HG03354 (cell line): ENCODE measurements at regions not wholly inside any gene's neighbourhood (a gene's known extent, or its start where the extent isn't known, plus 50 kb on each side); places are given as distances from the start of the nearest gene placed in this dataset.

Experiments used
- ATAC-seq: cut with Tn5 transposase; IDR thresholded peaks from one replicate; pipeline ENCODE4 v1.9.1; 2021; ENCODE audit warnings: mild to moderate bottlenecking; ENCODE audit not compliant: unreplicated experiment, poor library complexity, severe bottlenecking

- no peak for ATAC-seq
Measured at GRCh38 chr9:13786711-13787110, 507.2 kb upstream of the MPDZ start.

DNA sequence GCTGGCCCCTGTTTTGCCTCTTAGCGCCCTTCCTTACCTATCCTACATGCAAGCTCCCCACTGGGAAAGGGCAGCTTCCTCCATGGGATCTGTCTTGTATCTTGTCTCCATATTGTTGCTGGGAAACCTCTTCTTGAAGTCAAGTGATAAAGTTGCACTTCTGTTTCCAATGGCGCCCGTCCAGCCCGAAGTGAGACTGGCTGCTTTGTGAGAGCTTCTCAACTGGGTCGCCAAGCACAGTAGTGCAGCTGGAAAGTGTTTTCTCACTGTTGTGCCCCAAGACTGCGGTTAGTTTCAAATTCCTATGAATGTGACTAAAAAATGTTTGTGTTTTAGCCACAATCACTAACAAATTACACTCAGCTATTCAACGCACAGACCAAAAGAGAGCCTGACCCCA lies 506.6 kb upstream of the MPDZ start:
- ATAC-seq = no peak

GRCh38 chr9:13779106-13779505 lies 499.6 kb upstream of the MPDZ start:
- no peak for ATAC-seq

DNA sequence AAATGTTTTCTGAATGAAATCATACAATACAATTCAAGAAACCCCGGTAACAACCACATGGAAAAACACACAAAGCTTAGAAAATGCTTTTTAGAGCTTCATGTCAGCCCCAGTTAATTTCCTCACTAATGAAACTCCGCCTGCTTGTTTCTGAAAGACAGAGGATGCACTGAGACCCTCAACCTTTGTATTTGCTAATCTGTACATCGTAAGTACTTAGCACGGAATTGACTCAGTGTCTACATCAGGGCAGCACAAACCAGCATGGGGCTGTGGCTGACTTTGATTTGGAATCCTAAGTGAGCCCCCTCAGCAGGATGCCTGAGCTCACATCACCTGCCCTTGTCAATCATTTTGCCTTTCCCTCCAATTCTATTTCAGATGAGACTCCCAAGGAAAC lies 499.1 kb upstream of the MPDZ start:
- ATAC-seq = no peak

GRCh38 chr9:13770956-13771355 lies 491.5 kb upstream of the MPDZ start:
- no peak for ATAC-seq

DNA sequence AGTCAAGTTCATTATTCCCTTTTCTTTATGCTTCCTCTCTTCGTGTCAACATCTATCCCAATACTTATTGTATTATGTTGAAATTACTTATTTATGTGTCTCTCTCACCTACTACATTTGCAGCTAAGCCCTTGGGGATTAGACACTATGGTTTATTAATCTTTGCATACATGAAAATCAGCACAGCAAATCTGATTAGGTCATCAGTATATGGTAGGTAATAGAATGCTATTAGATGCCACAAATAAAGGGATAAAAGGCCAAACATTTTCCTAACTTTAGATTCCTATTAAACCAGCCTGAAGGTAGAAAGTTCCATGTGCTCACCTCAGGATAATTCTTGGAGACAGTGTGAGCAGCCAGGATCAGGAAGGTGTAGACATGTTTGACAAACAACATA lies 490.1 kb upstream of the MPDZ start:
- ATAC-seq = no peak

GRCh38 chr9:13769006-13769405 lies 489.5 kb upstream of the MPDZ start:
- ATAC-seq = no peak

- no peak for ATAC-seq
Measured at GRCh38 chr9:13762209-13762608, 482.7 kb upstream of the MPDZ start.

DNA sequence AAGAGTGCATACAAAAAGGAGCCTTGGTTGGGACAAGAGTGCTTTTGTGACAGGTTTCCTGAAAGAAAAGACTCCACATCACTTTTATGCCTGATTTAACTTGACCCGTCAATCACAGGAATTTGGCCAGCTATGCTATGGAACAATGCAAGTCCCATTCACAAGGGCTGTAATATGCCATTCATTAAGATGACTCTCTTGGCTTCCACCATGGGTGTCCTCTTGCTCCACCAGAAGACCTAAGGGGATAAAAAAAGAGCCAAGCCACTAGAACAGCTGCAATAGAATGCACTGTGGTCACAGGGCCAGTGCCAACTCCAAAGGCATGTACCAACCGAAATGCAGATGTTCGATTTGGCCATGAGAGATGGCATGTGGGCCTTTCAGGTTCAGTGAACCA lies 480.1 kb upstream of the MPDZ start:
- no peak for ATAC-seq

DNA sequence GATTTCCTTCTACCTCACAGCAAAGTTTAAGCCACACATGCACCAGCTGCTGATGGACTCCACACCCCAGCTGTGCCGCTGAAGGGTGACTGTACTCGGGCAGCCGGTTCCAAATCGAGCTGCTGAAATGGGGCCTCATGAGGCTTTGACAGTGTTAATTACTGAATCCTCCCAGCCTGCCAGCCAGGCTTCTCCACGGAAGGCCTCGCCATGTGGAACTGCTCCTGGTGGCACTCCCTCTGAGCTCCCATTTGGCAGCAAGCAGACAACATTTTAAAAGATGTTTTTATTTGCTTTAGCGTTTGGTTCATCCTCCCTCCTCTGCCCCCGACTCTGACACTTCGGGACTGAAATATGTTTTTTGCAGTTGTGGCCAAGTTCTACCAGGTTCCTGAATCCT lies 479.4 kb upstream of the MPDZ start:
- no peak for ATAC-seq

DNA sequence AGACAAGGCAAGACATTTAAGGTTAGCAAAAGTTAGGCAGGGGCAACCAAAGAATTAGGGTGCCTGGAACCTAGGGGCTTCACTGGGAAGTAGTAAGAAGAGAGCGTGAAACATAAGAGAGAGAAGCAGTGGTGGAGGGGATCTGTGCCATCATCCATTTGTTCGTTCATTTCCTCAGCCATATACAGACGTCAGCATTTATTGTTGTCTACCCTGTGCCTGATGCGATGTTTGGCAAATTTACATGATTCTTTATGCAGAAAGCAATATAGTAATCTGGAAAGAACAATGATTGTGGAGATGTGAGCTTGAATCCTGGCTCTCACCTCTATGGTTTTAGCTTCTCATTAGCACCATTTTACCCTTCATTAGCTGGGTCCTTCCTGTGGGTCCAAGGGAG lies 477.5 kb upstream of the MPDZ start:
- no peak for ATAC-seq

DNA sequence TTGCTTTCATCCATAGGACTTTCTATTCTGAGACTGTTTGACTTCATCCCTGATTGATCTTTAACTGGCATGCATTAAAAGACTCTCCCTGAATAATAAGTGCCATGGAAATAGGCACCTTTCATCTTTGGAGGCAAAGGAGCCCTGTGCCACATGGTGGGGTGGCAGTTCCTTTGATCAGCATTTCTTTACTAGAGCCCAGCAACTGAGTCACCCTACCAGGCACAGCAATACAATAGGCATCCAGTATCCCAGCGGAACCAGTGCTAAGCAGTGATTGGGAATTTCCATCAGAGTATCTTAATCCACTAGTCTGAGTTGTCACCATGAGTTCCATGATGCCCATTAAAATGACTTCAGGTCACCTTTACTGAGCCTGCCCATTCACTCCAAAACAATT lies 476.1 kb upstream of the MPDZ start:
- no peak for ATAC-seq

DNA sequence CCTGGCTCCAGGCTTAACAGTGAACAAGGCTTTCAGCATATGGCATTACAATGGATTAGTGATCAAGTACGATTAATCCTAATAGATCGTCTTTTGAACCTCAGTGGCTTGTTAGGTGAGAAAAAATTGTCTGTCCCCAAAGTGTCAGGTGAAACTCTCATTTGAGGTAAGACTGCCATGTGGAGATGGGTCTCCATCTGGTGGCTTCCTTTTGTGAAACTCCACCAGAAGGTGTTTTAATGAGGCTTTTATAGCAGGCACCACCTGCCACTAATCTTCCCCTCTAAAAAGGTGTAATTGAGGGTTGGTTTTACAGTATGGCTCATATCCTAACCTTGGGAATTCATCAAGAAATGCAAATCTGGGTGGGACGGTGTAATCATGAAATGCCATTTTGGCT lies 471.1 kb upstream of the MPDZ start:
- no peak for ATAC-seq

DNA sequence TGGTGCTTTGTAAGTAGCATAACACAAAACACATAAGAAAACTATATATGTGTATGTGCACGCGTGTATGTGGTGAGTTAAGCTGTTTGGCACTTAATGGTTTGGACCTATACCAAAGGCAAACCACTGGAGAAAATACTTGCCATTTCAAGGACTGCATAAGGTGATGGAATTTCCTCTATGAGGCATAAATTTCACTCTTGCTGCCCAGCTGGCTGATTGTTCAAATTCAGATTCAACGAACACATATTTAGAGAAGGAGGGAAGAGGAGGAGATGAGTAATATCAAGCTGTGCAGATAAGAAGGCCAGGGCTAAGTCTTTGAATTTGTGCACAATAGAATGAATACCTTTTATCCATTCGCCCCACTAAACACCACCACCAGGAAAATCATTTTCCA lies 470.6 kb upstream of the MPDZ start:
- no peak for ATAC-seq

GRCh38 chr9:13746876-13747275 lies 467.4 kb upstream of the MPDZ start:
- no peak for ATAC-seq

GRCh38 chr9:13744261-13744901 lies 464.9 kb upstream of the MPDZ start:
- no peak for ATAC-seq

- no peak for ATAC-seq
Measured at GRCh38 chr9:13737885-13738284, 458.4 kb upstream of the MPDZ start.

GRCh38 chr9:13735181-13735580 lies 455.7 kb upstream of the MPDZ start:
- no peak for ATAC-seq

DNA sequence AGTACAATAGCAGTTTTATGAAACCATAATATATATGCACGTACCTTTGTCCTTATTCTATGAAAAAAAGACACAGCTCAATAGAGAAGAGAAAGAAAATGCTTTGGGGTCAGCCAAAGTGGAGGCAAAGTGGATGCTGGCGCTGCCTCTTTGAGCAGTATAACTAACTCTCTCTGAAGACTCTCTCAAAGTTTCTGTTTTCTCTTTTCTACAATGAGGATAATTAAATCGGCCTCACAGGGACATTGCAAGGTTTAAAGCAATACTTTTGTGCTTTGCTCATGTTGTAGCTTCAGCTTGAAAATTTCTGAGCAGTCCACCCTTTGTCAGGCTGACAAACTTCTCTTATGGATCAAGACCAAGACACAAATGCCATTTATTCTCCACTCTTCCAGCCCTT lies 455.1 kb upstream of the MPDZ start:
- no peak for ATAC-seq

DNA sequence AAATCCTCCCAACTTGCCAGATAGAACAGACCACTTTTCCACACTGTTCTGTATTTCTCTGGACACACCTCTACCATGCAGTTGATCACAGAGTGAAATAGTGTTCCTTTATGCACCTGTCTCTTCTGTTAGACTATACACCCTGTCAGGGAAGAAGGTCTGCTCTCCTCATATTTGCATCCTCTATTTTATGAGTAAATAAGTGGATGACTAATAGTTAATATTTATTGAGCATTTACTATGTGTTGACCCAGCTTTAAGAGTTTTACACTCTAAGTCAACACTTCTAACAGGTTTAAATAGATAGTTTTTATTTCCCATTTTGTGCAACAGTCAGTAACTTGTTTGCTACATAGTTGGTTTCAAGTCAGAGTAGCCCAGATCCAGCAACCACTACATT lies 452.8 kb upstream of the MPDZ start:
- no peak for ATAC-seq

DNA sequence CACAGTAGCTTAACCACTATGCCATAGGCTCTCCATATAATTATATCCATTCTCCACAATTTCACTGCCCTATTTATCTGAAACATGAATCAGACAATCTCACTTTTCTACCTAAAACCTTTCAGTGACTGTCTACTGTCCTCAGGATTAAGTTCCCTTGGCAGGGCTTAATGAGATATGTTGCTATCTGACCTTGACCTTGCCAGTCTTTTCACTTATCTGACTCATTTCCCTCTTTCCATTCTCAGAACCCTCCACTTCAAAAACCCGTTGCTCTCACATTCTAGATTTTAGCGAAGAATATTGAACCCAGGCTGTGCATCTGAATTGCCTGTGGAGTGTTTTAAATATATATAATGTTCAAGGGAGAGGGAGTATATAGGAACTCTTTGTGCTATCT lies 452.1 kb upstream of the MPDZ start:
- no peak for ATAC-seq

GRCh38 chr9:13729955-13730354 lies 450.5 kb upstream of the MPDZ start:
- no peak for ATAC-seq
